ENCODE measurements at regions not wholly inside any gene's neighbourhood (a gene's known extent, or its start where the extent isn't known, plus 50 kb on each side); places are given as distances from the start of the nearest gene placed in this dataset.

DNA sequence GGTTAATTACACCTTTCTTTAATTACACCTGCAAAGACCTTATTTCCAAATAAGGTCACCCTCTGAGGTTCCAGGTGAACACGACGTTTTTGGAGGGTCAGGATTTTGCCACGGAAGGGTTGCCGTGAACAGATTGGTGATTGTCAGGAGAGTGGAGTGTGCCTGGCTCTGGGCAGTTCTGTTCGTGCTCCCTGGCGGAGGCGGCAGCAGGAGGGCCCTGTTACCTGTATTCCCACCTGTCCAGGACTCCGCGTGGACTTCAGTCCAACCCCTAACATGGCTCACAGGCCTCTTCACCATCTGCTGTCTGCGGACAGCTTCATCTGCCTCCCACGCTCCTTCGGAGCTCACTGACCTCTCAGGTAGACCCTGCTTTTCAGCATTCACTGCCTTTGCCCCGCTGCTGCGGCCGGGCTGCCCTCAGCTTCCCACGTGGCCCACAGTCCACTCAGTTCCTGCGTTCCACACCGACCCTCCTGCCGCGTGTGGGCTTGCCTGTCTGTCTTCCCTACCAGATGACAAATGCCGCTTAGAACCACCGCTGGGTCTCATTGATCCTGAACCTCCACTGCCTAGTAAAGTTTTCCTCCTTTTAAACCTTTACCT, 187.5 kb upstream of the DIO3 start:
- no peak for DNase-seq (ENCODE audit: low spot score)
- no peaks in the 10 kb centered on the region for H3K27me3 ChIP-seq
- TF ChIP-seq, protein P1, sequence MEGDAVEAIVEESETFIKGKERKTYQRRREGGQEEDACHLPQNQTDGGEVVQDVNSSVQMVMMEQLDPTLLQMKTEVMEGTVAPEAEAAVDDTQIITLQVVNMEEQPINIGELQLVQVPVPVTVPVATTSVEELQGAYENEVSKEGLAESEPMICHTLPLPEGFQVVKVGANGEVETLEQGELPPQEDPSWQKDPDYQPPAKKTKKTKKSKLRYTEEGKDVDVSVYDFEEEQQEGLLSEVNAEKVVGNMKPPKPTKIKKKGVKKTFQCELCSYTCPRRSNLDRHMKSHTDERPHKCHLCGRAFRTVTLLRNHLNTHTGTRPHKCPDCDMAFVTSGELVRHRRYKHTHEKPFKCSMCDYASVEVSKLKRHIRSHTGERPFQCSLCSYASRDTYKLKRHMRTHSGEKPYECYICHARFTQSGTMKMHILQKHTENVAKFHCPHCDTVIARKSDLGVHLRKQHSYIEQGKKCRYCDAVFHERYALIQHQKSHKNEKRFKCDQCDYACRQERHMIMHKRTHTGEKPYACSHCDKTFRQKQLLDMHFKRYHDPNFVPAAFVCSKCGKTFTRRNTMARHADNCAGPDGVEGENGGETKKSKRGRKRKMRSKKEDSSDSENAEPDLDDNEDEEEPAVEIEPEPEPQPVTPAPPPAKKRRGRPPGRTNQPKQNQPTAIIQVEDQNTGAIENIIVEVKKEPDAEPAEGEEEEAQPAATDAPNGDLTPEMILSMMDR (IDR thresholded peaks at IDR 0.05) = no peak
- no peak overlapping the region for H3K27ac ChIP-seq
- no peaks in the 10 kb centered on the region for H3K36me3 ChIP-seq
- H3K4me3 ChIP-seq = no peak overlapping the region
- H3K4me1 ChIP-seq = no peaks in the 10 kb centered on the region
- no peaks in the 10 kb centered on the region for H3K9me3 ChIP-seq

DNA sequence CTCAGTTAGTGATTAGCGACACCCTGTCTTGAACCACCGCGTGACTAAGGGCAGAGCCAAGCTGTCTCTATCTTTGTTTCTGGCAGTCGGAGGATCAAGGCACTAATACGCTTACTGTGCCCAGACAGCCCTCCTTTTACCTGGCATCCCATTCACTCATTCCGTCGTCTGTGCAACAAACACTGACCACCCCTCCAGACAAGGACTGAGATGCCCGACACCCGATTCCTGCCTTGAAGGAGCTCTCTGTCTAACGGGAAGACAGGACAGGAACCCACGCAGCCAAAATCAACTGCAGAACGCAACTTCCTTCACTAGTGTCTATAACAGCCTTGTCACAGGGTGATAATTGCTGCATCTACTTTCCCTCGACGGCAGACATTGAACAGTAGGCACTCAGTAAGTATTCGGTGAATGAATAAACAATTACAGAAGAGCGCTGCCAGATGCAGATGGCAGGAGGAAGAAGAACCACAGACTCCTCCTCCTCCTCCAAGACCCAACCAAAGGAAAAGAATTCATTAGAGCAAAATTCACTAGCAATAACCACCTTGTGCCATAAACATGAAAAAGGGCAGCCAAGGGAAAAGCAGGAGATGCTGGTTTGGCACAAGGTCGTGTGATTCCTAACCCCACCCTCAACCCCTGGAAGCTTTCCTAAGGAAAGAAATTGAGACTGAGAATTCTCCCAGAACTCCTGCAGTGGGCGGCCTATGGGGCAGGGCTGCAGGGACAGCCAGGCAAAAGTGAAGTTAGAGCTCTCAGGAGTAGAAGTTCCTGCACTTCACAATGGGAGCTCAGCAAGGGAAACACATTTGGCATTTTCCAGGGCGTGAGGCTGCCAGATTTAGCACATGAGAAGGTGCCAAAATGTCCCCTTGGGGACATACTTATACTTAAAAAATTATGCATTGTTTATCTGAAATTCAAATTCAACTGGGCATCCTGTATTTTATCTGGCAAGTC, 186.6 kb upstream of the DIO3 start:
- no peaks in the 10 kb centered on the region for H3K27me3 ChIP-seq
- no peaks in the 10 kb centered on the region for H3K36me3 ChIP-seq
- no peaks in the 10 kb centered on the region for H3K4me1 ChIP-seq
- no peak overlapping the region for H3K4me3 ChIP-seq
- H3K27ac ChIP-seq = no peak overlapping the region
- no peak for DNase-seq (ENCODE audit: low spot score)
- TF ChIP-seq, protein P1 (IDR thresholded peaks at IDR 0.05) = no peak
- peaks cover 0 to 2% of the 10 kb centered on the region in 2 donors for H3K9me3 ChIP-seq

DNA sequence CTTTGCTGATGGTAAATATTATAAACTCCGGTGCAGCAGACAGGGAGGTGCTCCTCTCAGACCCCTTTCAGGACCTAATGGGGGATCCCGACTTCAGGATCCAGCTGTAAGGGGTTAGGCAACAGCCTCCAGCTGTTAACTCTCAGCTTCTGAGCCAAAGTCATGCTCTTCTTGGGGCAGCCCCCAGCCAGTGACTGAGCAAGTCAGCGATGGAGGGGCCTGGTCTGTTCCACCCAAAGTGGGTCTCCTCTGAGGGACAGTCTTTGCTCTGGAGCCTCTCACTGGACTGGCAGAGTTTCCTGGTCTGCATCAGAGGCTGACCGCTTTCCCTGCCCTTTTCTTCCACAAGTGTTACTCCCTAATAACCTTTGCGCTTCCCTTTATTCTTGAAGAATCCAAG, 184.2 kb upstream of the DIO3 start:
- Histone ChIP-seq H3K9me3 (peaks cover 5 to 13% of the 10 kb centered on the region in 2 donors), H3K27me3 (no peaks in the 10 kb centered on the region), H3K4me3 (no peak overlapping the region), H3K27ac (no peak overlapping the region), H3K4me1 (no peaks in the 10 kb centered on the region), H3K36me3 (no peaks in the 10 kb centered on the region)
- TF ChIP-seq, protein P1 (IDR thresholded peaks at IDR 0.05) = no peak
- DNase-seq (ENCODE audit: low spot score) = no peak

DNA sequence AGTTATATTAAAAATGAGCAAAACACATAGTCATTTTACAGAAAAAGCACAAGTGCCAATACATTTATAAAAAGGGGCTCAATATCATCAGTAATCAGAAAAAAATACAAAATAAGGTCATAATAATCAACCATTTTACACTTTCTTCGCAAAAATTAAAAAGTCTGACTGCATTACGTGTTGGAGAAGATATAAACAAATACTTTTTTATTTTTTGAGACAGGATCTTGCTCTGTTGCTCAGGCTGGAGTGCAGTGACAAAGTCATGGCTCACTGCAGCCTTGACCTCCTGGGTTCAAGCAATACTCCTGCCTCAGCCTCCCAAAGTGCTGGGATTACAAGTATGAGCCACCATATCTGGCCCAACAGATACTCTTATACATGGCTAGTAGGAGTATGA, 181.5 kb upstream of the DIO3 start:
- no peak for DNase-seq (ENCODE audit: low spot score)
- Histone ChIP-seq H3K27ac (no peak overlapping the region), H3K4me1 (no peaks in the 10 kb centered on the region), H3K27me3 (no peaks in the 10 kb centered on the region), H3K4me3 (no peak overlapping the region), H3K36me3 (no peaks in the 10 kb centered on the region), H3K9me3 (peaks cover 5 to 29% of the 10 kb centered on the region in 2 donors)
- TF ChIP-seq, protein P1 (IDR thresholded peaks at IDR 0.05) = no peak

DNA sequence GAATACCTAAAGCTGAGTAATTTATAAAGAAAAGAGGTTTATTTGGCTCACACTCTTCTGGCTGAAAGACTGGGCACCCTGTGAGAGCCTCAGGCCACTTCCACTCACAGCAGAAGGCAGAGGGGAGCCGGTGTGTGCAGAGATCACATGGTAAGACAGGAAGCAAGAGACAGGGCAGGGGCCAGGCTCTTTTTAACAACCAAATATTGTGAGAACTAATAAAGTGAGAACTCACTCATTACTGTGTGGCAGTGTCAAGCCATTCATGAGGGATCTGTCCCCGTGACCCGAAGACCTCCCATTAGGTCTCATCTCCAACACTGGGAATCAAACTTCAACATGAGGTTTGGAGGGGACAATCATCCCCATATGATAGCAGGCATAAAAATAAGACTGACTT, 180.8 kb upstream of the DIO3 start:
- no peak overlapping the region for H3K27ac ChIP-seq
- no peak overlapping the region for H3K4me3 ChIP-seq
- DNase-seq (ENCODE audit: low spot score) = no peak
- H3K9me3 ChIP-seq = peaks cover 5 to 34% of the 10 kb centered on the region in 2 donors
- no peaks in the 10 kb centered on the region for H3K36me3 ChIP-seq
- no peaks in the 10 kb centered on the region for H3K4me1 ChIP-seq
- TF ChIP-seq, protein P1 (IDR thresholded peaks at IDR 0.05) = no peak
- H3K27me3 ChIP-seq = no peaks in the 10 kb centered on the region

All from right atrium auricular region (tissue), 2 donors.